Activated T-cell treated with anti-CD3 and anti-CD28 coated beads, Interleukin-2, amount 50 U/mL, for 72 hours (primary cell): ENCODE measurements at regions not wholly inside any gene's neighbourhood (a gene's known extent, or its start where the extent isn't known, plus 50 kb on each side); places are given as distances from the start of the nearest gene placed in this dataset.
"Not testable (repeated sequence)": the region's sequence is repeated elsewhere in the genome, so short reads cannot be mapped to it uniquely, and the experiment has no call there.

ENCODE experiments used
- ATAC-seq, 2 donors: fragments of 150-1000 bp; cut with Tn5 transposase; replicated peaks in 1 of 2; 2 replicates each; pipeline ENCODE4 v1.10.0; 2021; ENCODE audit warnings: moderate library complexity in 2 of 2, mild to moderate bottlenecking in 1 of 2
- DNase-seq, 2 donors: peaks; one replicate each; pipeline ENCODE4 v3.0.0; 2021 to 2022; ENCODE audit warnings: mixed read lengths in 1 of 2
- H3K27ac Mint-ChIP-seq: one replicate; pipeline ENCODE4 v1.8.0; 2022; ENCODE audit warnings: mild to moderate bottlenecking, moderate library complexity, mixed read lengths
- H3K27me3 Mint-ChIP-seq: one replicate; pipeline ENCODE4 v1.8.0; 2022; ENCODE audit warnings: low read depth, mixed read lengths
- H3K36me3 Mint-ChIP-seq, 2 donors: one replicate each; pipeline ENCODE4 v1.8.0; 2022; ENCODE audit warnings: mixed read lengths in 2 of 2, mild to moderate bottlenecking in 1 of 2; ENCODE audit not compliant: insufficient read depth in 2 of 2
- H3K4me1 Mint-ChIP-seq: one replicate; pipeline ENCODE4 v1.8.0; 2022; ENCODE audit warnings: low read depth, mixed read lengths
- H3K4me3 Mint-ChIP-seq, 2 donors: one replicate each; pipeline ENCODE4 v1.8.0; 2022; ENCODE audit warnings: mild to moderate bottlenecking in 2 of 2, mixed read lengths in 2 of 2, moderate library complexity in 2 of 2
- H3K9me3 Mint-ChIP-seq, 2 donors: one replicate each; pipeline ENCODE4 v1.8.0; 2022; ENCODE audit warnings: mixed read lengths in 2 of 2

DNA sequence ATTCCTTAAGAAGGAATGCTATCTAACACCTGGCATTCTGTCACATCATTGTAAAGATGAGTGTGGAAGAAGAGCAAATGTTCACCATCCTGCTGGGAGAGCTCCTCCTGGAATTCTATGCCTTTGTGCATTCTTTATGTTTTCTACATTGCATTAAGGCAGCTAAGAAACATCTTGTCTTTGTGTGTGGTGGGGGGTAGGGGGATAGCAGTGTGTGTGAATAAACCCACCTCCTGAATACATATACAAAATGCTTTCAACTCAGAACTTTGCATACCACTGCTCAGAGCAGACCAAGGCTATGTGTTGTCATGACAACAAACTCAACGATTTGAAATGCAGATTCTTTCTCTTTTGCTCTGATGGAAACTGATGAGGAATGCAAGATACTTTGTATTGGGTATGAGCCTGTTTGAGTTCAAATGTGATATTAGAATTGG is 193.6 kb upstream of the KAZN start:
- Mint-ChIP-seq H3K36me3 (no peaks in the 10 kb centered on the region), H3K4me1 (no peaks in the 10 kb centered on the region), H3K4me3 (no peak overlapping the region), H3K27ac (no peak overlapping the region), H3K9me3 (no peaks in the 10 kb centered on the region), H3K27me3 (peaks cover 14% of the 10 kb centered on the region)
- no peak for ATAC-seq
- DNase-seq, result no peak

DNA sequence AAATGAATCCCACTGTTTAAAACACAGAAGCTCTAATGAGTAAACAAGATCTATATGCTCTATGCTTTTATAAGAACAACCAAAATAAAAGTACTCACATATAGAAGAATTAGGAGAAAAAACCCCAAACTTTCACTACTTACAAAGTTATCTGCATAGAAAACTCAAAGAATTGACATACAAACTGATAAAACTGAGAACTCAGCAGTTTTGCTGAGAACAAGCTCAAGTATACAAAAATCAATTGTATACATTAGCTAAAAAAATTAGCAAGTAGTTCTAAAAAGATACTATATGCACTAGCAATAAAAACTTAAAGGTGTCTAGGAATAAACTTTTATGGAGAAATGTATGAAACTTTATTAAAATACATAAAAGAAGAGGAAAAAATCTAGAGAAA is 186.2 kb upstream of the KAZN start:
- Mint-ChIP-seq H3K4me1 (no peaks in the 10 kb centered on the region), H3K27ac (no peak overlapping the region), H3K27me3 (peaks cover 13% of the 10 kb centered on the region), H3K36me3 (no peaks in the 10 kb centered on the region), H3K9me3 (no peaks in the 10 kb centered on the region), H3K4me3 (no peak overlapping the region)
- ATAC-seq (no peak), DNase-seq (no peak)

DNA sequence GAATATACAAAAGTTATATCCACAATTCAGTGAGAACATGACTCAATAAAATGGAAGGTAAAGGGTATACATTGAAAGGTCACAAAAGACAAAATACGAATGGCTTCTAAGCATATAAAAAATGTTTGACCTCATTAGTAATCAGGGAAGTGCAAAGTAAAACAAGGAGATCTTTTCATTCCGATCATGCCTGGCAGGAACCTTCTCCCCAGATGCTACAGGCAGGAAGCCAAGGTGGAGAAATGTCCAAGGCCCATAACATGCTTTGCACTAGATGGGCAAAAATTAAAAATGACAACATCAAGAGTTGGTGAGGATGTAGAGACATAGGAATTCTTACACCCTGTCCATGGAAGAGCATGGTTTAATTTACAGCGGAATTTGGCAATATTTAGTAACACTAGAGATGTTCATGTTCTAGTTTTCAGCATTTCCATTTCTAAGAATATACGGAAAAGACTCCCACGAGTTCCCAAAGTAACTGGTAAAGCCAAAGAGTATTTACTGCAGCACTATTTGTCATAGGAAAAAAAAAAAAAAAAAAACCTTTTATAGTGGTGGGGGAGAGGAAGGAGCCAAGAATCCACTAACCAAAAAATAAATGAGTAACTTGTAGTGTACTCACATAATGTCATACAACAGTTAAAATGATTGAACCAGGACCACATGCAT is 184.5 kb upstream of the KAZN start:
- peaks cover 7% of the 10 kb centered on the region for H3K27me3 Mint-ChIP-seq
- no peaks in the 10 kb centered on the region for H3K4me1 Mint-ChIP-seq
- H3K36me3 Mint-ChIP-seq, result no peaks in the 10 kb centered on the region
- H3K9me3 Mint-ChIP-seq, result no peaks in the 10 kb centered on the region
- H3K27ac Mint-ChIP-seq, result no peak overlapping the region
- no peak overlapping the region for H3K4me3 Mint-ChIP-seq
- ATAC-seq (no peak), DNase-seq (no peak)

DNA sequence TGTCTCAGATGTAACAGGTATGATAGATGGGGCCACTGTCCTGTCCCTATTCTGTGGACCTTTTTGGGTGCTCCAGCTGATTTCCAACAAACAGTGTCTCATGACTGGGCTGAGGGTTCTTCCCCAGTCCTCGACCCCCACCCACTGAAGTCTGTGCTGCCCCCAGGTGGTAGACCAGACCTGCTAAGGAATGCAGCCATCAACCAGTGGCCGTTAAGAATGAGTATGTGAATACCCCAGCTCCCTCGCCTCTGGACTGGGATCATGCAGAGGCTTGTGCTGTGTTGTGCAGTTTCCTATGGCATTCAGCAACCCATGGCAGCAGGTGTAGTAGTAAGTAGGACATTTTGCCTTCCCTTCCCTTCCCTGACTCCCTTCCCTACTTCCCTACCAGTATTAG is 183.1 kb upstream of the KAZN start:
- Mint-ChIP-seq H3K4me3 (no peak overlapping the region), H3K27ac (no peak overlapping the region), H3K36me3 (no peaks in the 10 kb centered on the region), H3K9me3 (no peaks in the 10 kb centered on the region), H3K4me1 (no peaks in the 10 kb centered on the region), H3K27me3 (peaks cover 6% of the 10 kb centered on the region)
- no peak for ATAC-seq
- peak; percentile 3 to 6 for DNase-seq

DNA sequence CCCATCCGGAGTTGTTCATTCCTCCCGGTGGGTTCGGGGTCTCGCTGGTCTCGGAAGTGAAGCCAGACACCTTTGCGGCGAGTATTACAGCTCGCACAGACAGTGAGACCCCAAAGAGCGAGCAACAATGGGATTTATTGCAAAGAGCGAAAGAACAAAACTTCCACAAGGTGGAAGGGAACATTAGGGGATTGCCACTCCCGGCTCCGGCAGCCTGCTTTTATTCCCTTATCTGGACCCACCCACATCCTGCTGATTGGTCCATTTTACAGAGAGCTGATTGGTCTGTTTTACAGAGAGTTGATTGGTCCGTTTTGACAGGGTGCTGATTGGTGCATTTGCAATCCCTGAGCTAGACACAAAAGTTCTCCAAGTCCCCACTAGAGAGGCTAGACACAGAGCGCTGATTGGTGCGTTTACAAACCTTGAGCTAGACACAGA is 178.7 kb upstream of the KAZN start:
- not testable (repeated sequence) for DNase-seq, H3K4me1 Mint-ChIP-seq, H3K36me3 Mint-ChIP-seq, H3K27ac Mint-ChIP-seq, H3K4me3 Mint-ChIP-seq, ATAC-seq, H3K27me3 Mint-ChIP-seq, H3K9me3 Mint-ChIP-seq

DNA sequence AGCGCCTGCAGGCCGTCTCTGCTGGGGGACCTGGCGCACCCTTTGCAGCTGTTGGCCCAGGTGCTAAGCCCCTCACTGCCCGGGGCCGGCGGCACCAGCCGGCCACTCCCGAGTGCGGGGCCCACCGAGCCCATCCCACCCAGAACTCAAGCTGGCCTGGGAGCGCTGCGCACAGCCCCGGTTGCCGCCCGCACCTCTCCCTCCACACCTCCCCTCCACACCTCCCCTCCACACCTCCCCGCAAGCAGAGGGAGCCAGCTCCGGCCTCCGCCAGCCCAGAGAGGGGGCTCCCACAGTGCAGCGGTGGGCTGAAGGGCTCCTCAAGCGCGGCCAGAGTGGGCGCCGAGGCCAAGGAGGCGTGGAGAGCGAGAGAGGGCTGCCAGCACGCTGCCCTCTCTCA is 177.8 kb upstream of the KAZN start:
- no peaks in the 10 kb centered on the region for H3K27me3 Mint-ChIP-seq
- ATAC-seq (no peak), DNase-seq (no peak)
- no peak overlapping the region for H3K4me3 Mint-ChIP-seq
- no peak overlapping the region for H3K27ac Mint-ChIP-seq
- H3K36me3 Mint-ChIP-seq, result no peaks in the 10 kb centered on the region
- no peaks in the 10 kb centered on the region for H3K9me3 Mint-ChIP-seq
- no peaks in the 10 kb centered on the region for H3K4me1 Mint-ChIP-seq

DNA sequence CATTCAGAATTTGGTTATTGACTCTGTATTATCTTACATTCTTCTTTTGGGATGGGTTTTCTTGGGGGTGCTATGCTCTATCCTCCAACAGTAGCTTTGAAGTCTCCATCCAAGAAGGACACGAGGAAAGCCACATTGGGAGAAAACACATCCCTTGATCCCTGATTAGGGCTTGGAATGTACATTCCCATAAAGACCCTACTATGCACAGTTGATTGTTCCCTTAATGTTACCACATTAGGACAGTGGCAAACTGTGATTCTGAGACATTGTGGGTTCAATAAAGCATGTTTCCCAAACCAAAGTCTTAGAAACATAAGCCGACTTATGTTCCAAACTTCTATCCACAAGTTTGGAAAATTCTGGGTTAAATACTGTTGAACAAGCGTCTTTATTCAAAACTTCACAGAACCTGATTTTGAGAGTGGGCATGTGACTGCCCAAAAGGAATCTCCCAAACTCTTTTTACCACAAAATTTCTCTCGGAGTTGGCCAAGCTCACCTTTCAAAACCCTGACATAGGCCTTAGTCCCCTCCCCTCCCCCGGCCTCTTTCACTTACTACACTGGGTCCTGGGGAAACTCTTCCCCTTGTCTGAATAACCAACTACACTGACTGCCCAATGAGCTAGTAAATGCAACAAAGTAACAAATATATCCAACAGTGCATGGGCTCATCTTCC is 177.0 kb upstream of the KAZN start:
- Mint-ChIP-seq H3K4me3 (no peak overlapping the region), H3K4me1 (no peaks in the 10 kb centered on the region), H3K9me3 (no peaks in the 10 kb centered on the region), H3K27ac (no peak overlapping the region), H3K27me3 (no peaks in the 10 kb centered on the region), H3K36me3 (no peaks in the 10 kb centered on the region)
- DNase-seq (no peak), ATAC-seq (no peak)

DNA sequence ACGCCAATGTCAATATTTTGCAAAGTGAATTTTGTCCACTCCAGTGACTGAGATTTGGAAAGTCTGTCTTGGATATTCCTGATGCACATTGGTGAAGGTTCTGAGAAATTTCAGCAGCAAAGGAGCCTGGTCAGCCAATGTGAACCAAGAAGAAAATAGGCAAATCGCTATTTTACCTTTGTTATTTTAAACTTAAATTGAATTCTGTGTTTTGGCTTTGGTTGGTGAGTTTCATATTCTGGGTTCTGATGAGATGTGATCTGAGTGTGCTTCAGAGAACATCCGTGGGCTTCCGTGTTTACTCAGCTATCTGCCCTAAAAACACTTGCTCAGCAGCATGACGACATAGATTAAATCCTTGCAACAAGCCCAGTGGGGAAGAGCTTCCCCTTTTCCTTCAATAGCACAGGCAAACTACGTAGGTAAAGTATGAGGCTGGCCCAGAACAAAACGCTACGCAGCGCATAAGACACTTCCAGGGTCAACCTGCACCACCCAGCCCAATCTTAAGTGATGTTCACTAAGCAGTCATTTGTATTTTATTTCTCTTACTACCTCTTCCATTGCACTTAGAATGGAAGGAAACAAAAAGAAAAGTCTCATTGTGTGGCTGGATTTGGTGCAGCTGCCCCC is 176.4 kb upstream of the KAZN start:
- Mint-ChIP-seq H3K27ac (no peak overlapping the region), H3K9me3 (no peaks in the 10 kb centered on the region), H3K36me3 (no peaks in the 10 kb centered on the region), H3K27me3 (no peaks in the 10 kb centered on the region), H3K4me3 (no peak overlapping the region), H3K4me1 (no peaks in the 10 kb centered on the region)
- DNase-seq (no peak), ATAC-seq (no peak)

DNA sequence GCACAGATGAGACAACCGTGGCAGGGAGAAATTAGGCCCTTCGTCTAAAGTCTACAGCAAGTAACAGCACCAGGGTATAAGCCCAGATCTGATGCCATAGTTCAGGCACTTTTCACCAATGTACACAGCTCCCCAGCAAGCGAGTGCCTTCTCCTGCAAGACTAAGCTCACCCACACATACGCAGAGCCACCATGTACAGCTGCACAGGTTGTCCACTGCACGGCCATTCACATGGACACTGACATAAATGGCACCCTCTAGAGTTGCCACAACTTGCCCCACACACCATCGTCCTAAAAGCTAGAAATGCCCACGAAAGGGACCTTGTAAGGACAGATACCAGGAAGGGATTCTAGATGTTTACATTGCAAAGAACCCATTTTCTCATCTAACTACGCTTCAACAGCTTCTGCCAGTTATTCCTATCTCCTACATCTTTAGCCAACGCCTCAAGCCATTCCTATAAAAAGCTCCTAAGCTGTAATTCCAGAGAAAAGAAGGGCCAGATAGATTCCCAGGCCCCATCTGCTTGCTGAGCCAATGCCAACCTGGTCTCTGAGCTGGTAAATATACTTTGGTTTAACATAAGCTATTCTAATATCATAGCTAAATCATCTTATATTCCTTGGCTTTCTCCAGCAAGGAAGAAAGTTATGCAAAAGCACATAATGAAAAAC is 174.0 kb upstream of the KAZN start:
- Mint-ChIP-seq H3K4me3 (no peak overlapping the region), H3K27ac (no peak overlapping the region), H3K36me3 (no peaks in the 10 kb centered on the region), H3K4me1 (no peaks in the 10 kb centered on the region), H3K27me3 (no peaks in the 10 kb centered on the region), H3K9me3 (peaks cover 0 to 2% of the 10 kb centered on the region in 2 donors)
- DNase-seq (no peak), ATAC-seq (no peak)

DNA sequence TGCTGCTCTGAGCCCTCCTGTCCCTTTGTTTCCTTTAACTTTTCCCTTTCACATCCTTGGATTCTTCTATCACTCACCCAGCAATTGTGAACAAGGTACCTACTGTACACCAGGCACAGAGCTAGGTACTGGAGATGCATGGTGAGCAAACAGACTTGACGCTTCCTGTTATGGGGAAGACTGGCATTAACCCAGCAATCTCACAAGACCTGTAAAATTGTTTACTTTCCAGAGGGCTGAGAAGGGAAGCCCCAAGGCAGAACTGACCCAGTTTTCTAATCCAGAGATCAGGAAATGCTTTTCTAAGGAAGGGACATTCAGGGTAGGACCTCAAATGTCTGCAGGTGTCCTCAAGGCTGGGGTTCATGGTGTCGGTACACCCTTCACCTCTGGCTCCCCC is 171.6 kb upstream of the KAZN start:
- H3K27ac Mint-ChIP-seq, result no peak overlapping the region
- H3K27me3 Mint-ChIP-seq, result no peaks in the 10 kb centered on the region
- H3K4me3 Mint-ChIP-seq, result no peak overlapping the region
- no peak for ATAC-seq
- no peak for DNase-seq
- H3K9me3 Mint-ChIP-seq, result peaks cover 0 to 2% of the 10 kb centered on the region in 2 donors
- H3K36me3 Mint-ChIP-seq, result no peaks in the 10 kb centered on the region
- H3K4me1 Mint-ChIP-seq, result no peaks in the 10 kb centered on the region

DNA sequence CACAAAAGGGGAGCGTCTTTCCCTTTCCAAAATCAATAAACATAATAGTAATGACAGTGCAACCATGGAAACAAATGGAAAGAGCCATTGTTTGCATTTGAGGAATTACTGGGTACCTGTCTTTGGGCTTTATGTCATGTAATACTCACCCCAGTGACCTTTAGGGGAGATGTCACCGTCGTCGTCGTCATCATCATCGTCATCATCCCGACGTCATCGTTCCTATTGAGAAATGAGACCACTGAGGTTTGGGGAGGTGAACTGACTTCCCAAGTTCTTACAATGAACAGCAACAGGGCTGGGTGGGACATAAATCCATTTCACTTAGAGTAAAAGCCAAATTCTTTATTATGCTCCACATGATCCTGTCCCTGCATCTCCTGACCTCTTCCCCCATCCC is 168.9 kb upstream of the KAZN start:
- H3K4me1 Mint-ChIP-seq, result no peaks in the 10 kb centered on the region
- H3K36me3 Mint-ChIP-seq, result no peaks in the 10 kb centered on the region
- no peak overlapping the region for H3K27ac Mint-ChIP-seq
- ATAC-seq, result no peak
- DNase-seq, result no peak
- no peak overlapping the region for H3K4me3 Mint-ChIP-seq
- H3K9me3 Mint-ChIP-seq, result peaks cover 2 to 3% of the 10 kb centered on the region in 2 donors
- H3K27me3 Mint-ChIP-seq, result peaks cover 9% of the 10 kb centered on the region

DNA sequence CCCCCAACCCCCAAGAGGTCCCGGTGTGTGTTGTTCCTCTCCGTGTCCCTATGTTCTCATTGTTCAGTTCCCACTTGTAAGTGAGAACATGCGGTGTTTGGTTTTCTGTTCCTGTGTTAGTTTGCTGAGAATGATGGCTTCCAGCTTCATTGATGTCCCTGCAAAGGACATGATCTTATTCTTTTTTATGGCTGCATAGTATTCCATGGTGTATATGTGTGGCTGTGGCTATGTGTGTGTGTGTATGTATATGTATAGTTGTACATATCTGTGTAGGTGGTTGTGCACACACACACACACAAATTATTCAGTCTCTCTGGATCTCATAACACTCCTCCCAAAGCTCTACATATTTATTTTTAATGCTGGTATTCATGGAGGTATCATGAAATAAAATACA is 165.8 kb upstream of the KAZN start:
- ATAC-seq, H3K27me3 Mint-ChIP-seq, DNase-seq, H3K27ac Mint-ChIP-seq, H3K36me3 Mint-ChIP-seq, H3K9me3 Mint-ChIP-seq, H3K4me1 Mint-ChIP-seq, H3K4me3 Mint-ChIP-seq: not testable (repeated sequence)

DNA sequence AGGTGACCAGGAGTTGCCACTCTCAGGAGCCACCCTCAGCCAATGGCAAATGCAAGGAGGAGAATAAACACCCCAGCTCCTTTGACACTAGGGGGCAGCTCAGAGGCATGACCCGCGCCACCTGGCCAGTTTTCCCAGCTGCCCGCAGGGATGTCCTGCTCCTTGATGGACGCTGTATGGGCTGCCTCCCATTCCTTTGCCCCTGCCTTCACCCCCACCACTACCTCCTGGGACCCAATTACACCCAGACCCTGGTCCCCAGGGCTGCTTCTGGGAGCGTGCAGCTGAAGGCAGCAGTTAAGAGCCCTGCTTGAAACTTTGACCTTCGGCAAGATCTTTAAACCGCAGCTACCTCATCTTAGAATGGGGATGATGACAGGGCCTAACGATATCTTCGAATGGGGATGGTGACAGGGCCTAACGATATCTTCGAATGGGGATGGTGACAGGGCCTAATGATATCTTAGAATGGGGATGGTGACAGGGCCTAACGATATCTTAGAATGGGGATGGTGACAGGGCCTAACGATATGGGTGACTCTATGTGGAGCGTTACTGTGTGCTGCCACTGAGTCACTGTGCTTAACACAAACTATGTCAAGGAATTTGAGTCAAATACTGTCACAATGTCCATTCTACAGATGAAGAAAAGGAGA is 163.0 kb upstream of the KAZN start:
- DNase-seq (no peak), ATAC-seq (no peak)
- Mint-ChIP-seq H3K4me3 (no peak overlapping the region), H3K27ac (no peak overlapping the region), H3K9me3 (peaks cover 1 to 2% of the 10 kb centered on the region in 2 donors), H3K36me3 (no peaks in the 10 kb centered on the region), H3K4me1 (no peaks in the 10 kb centered on the region), H3K27me3 (peaks cover 9% of the 10 kb centered on the region)
